ENCODE measurements at regions not wholly inside any gene's neighbourhood (a gene's known extent, or its start where the extent isn't known, plus 50 kb on each side); places are given as distances from the start of the nearest gene placed in this dataset.
"Not testable (repeated sequence)": the region's sequence is repeated elsewhere in the genome, so short reads cannot be mapped to it uniquely, and the experiment has no call there.

DNA sequence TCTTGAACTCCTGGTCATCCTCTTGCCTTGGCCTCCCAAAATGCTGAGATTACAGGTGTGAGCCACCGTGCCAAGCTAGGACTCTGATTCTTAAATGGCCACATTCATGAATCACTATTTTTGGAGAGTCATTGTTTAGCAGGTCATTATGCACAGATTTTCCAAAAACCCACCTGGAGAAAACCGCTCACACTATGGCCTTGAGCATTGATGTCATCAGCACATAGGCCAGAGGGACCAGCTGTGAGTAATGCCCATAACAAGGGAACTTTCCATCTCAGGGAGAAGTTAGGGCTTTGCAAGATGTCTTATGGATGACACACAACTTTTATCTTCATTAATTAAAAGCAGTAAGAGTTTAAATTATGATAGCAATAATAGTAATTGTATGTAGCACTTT lies 86.4 kb upstream of the KIF5B start:
- DNase-seq (ENCODE audit: extremely low read depth, low read depth, low spot score), result no peak

DNA sequence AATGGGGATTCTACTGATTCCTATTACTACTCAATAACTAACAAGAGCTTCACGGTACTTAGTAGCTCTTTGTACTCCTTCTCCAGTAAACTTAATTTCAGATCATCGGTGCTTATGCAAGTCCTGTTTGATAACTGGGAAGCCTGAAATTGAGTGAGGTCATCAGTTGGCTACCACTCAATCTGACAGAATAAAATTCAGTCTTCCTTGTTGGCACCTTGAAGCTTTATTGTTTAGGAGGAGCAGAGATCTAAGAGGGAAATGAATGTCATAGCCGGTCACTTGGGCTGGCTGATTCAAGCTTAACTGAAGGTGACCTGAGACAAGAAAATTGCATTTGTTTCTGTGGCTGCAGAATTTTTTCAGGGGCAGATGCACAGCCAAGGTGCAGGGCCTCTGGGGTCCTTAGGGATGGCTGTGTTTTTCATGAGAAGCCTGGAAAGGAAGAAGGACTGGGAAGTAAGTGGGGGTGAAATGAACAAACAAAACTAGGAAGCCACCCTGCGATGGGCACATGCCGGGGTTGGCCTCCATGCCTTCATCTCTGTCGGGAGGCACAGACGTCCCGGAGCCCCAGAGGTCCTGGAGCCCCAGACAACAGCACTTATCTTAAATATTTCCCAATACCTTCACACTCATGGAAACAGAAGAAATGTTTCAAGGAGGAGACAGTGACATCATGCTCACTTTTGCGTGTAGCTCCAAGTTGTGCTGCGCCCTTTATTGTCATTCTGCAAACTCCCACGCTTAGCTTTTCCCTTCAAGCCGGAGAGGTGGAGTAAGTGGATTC lies 85.0 kb upstream of the KIF5B start:
- no peak for DNase-seq (ENCODE audit: extremely low read depth, low read depth, low spot score)

DNA sequence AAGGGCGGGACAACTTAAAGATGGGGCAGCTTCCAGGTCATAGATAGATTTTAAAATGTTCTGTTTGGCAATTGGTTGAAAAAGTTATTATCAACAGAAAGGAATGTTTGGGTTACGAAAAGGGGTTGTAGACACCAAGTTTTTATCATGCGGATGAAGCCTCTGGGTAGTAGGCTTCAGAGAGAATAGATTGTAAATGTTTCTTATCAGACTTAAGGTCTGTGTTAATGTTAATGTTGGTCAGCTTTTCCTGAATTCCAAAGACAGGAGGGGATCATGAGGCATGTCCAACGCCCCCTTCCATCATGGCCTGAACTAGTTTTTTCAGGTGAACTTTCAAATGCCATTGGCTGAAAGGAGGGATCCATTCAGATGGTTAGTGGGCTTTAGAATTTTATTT lies 84.2 kb upstream of the KIF5B start:
- DNase-seq (ENCODE audit: extremely low read depth, low read depth, low spot score), result no peak

DNA sequence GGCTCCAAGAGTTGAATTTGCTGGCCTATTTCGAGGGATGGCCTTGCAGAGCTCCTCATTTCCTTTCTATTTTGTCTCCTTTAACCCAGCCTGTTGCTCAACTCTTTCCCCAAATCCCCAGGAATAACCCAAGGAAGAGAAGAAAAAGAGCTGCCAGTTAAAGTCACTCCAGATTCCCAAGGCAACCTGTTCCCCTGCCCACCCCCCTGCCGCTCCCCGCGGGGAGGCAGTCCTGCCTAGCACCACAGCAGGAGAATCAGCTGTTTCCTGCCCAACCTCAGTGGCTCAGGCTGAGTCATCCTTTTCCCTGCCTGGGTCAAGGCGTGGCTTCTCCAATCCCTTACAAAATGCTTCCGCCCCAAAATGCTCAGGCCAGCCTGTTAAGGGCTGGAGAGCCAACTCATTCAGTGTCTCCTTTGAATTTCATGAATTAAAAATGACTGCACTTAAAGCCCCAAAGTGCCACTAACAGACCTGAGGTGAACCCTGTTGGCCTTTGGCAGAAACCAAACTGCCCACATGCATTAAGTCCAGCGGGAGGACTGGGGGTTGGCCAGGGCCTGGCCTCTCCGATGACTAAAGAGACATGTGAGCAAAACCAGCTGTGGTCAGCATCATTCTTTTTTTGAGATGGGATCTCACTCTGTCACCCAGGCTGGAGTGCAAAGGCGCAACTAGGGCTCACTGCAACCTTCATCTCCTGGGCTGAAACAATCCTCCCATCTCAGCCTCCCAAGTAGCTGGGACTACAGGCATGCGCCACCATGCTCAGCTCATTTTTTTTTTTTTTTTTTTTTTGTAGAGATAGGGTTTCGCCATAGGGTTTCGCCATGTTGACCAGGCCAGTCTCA lies 83.2 kb upstream of the KIF5B start:
- DNase-seq (ENCODE audit: extremely low read depth, low read depth, low spot score), result peak; percentile 73

DNA sequence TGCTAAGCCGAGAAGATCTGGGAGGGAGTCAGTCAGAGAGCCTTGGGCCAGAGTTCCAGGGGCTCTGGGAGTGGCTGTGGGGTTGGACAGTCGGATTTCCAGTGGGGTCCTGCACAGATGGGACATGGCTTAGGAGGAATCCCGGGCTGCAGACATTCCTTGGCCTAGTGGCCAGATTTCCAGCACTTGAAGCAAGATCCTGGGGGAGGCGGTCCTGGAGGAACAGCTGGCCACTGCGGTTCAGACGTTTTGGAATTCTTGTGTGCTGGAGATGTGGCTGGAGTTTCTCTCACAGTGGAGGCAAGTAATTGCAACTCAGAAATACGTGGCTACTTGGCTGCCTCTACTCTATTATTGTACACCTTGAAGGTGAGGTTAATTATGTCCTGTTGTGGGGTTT lies 80.7 kb upstream of the KIF5B start:
- not testable (repeated sequence) for DNase-seq (ENCODE audit: extremely low read depth, low read depth, low spot score)

DNA sequence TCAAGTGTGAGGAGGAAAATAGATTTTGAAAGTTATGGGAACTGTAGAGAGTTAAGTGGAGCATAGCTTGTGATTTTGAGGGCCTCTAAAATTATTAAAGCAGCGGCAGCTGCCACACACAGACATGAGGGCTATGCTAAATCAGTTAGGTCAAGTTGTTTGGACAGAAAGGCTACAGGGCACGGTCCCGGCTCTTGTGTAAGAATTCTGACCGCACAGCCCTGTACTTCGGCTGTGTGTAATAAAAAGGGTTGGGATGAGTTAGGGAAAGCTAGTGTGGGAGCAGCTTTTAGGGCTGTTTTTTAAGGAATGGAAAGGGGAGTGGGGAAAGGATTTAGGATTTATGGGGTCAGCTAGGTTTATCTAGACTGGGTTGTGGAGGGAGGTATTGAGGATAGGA lies 79.6 kb upstream of the KIF5B start:
- DNase-seq (ENCODE audit: extremely low read depth, low read depth, low spot score), result not testable (repeated sequence)

DNA sequence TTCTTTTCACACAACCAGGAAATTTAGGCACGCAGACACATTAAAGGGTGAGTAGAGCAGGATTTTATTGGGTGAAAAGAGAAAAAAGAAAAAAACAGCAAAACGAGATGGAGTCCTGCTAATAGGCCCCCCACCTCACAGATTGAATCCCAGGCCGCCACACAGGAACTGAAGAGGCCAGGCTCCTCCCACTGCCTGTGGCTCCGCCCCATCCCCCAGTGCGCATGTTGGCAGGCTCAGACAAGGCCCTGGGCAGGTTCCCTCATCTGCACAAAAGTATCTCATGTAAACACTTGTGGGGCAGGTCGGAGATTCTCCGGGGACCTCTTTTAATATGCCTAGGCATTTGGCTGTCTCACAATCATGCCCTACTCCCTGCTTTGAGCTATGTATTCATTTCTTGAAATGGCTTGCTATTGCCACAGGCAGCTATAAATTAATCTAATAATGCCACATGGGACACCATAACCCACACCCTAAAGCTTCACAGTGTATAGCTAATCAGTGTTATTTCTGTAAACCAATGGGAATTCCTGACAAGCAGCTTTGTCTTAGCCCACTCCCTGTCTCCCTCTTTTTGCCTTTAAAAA lies 76.2 kb upstream of the KIF5B start:
- no peak for DNase-seq (ENCODE audit: extremely low read depth, low read depth, low spot score)

DNA sequence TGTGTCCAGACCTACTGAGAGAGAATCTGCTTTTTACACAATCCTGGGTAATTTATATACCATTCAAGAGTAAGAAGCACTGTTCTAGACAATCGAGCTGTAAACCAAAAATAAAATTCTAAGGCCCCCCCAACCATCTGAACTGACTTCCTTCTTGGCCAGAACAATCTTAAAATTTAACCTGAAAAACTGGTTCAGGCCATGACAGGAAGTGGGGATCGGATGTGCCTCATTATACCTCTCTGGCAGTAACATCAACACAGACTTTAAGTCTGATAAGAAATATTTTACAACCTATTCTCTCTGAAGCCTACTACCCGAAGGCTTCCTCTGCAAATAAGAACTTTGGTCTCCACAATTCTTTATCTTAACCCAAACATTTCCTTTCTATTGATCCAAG lies 75.2 kb upstream of the KIF5B start:
- no peak for DNase-seq (ENCODE audit: extremely low read depth, low read depth, low spot score)

DNA sequence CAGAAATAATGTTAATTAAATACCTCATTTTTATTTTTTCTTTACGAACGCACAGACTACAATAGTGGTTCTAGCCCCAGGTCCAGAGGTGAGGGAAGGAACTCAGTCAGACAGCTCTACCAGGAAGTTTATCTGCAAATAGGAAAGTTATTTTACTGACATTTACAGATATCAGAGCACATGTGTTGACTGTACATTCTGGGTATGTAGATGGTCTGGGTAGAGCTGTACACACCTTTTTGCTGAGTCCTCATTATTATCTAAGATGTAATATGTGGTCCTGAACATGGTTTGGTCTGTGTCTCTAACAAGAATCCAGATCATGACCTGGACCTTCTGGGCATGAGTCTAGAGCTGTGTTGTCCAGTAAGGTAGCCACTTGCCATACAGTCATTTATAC lies 74.6 kb upstream of the KIF5B start:
- DNase-seq (ENCODE audit: extremely low read depth, low read depth, low spot score), result no peak

DNA sequence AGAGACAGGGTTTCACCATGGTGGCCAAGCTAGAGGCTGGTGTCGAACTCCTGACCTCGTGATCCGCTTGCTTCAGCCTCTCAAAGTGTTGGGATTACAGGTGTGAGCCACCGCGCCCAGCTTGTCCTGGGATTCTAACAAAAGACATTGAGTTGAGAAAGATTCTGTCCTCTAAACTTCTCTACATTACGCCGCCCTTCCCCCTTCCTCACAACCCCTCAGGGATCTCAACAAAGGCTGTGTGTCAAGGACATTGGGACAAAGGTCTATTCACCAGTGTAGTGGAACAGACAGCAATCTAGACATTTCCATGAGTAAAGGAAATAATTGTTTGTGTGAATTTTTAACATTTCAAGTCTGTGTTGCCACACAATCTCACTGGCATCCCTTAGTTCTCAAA lies 68.8 kb upstream of the KIF5B start:
- no peak for DNase-seq (ENCODE audit: extremely low read depth, low read depth, low spot score)

DNA sequence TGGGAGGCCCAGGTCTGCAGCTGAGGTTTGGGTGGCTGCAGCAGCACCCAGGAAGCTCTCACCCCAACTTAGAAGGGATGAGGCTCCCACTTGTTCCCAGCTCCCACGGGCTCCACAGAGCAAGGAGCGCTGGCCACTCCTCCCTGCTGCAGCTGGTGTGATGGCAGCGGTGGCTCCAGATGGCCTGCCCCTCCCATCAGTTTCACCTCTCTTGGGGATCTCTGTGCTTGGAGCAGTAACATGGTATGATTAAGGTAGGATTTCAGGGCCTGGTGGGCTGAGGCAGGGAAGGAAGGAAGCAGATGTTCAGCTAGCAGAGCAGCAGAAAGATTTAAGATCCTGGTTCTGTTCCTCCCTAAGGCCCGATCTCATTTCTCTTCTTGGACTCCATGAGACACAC lies 66.8 kb upstream of the KIF5B start:
- DNase-seq (ENCODE audit: extremely low read depth, low read depth, low spot score), result no peak

DNA sequence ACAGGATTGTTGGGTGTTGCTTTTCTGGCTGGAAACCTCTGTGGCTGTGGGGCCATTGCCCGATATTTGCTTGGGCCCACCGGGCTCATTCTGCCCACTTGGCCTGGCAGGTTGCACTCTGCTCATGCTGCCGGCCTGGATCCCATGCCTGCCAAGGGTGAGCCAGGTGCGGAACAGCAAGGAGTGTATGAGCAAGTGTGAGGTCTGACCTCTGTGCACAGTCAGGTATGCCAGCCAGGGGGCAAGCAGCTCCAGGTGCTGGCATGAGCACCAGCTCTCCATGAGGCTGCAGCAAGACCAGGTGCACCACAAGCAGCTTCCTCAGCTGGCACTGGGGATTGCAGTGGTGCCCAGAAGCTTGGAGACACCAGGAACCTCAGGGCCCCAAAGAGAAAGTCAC lies 65.4 kb upstream of the KIF5B start:
- DNase-seq (ENCODE audit: extremely low read depth, low read depth, low spot score), result no peak

DNA sequence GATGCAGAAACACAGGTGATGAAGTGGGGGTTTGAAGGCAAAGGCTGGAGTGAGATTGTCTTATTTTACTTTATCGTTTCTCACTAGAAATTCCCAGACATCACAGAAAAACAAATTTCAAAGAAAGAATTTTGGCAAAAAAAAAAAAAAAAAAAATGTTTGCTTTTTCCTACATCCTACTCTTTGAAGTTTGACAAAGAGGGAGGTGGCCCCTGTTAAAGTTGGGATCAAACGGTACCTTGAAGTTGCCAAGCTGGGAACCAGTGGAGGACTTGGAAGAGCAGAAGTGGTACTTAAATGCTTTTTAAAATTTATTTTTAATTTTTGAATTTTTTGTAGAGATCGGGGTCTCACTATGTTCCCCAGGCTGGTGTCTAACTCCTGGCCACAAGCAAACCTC lies 63.9 kb upstream of the KIF5B start:
- no peak for DNase-seq (ENCODE audit: extremely low read depth, low read depth, low spot score)

DNA sequence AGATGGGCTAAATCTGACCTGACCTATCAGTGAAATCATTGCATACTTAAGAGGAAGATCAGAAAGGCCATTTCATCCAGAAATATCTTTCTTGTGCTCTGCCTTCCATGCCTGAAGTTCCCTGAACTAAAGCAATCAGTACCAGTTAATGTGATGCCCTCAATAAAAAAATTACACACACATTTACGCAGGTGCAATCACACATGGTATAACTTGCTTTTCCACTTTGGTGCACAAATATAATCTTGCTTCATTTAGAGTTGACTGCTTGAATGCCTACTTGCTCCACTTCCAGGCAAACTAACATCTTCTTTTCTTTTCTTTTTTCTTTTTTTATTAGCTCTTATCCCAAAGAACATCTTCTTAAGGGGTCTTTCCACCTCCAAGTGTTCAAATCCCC lies 58.3 kb upstream of the KIF5B start:
- no peak for DNase-seq (ENCODE audit: extremely low read depth, low read depth, low spot score)

DNA sequence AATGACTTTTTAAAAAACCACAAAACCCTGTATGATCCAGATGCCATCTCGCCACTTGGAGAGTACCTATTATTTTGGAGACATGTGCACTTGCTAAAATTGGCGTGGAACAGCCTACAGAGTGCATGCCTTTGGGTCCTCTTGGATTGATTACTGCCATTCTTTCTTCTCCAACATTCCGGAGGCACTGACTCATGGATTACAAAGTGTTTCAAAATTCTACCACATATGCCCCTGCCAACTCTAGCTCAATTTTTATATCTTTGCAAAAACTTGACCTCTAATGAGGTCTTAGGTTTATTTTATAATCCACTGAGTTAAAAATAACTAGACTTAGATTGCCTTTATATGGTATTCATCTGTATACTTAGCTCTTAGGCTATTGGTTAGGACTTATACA lies 55.8 kb upstream of the KIF5B start:
- DNase-seq (ENCODE audit: extremely low read depth, low read depth, low spot score), result no peak

DNA sequence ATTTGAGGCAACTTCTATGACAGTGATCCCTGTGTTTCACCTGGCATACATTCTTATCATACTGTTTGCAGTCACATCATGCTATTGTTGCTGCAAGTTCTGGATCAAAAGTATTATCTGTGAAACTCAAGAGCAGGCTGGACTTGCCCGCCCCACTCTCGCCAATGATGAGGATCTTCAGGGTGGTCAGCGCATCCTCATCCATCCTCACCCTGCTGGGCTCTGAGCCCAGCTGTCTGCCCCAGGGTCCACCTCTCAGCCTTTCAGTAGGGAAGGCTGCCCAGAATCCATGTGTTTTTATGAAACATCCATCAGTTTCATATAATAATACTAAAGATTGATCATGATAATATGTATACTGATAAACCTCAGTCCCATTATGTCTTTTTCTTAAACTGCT lies 55.4 kb upstream of the KIF5B start:
- DNase-seq (ENCODE audit: extremely low read depth, low read depth, low spot score), result no peak

DNA sequence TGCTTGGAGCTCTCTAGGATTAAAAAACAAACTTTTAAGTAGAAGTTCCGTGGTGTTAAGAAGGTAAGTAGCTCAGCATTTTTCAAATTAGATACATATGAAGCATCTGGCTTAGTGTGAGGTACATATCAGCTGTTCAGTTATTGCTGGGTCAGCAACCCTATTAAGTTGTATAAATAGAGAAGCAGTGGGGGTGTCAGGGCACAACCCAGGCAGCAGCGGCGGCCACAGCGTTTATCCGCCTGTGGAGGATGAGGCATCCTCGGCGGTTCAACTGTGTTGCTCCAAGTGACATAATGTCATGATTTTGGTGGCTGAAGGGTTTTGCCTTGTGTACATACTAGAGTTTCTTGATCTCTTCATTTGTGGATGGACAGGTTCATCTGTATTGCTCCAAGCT lies 54.6 kb upstream of the KIF5B start:
- DNase-seq (ENCODE audit: extremely low read depth, low read depth, low spot score), result no peak

DNA sequence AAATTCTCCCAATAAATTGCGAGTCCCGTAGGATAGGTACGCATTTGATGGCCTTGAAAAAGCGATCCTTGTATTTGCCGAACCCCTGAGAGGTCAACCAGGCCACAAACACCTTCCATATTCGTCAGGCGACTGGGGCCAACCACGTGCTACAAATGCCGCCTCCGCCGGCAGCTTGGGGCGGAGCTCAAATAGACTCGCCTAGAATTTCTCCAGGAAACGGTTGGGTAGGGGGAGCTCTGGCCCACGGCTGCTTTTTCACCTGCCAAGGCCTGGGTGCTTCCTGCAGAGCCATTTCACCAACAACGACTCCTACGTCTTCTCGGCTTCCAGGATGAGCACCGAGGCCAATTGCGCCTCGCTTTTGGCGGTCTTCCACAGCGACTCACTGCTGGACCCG lies 53.4 kb upstream of the KIF5B start:
- no peak for DNase-seq (ENCODE audit: extremely low read depth, low read depth, low spot score)

Data from glomerular endothelial cell (primary cell).